DND-41 (cell line): ENCODE measurements at regions not wholly inside any gene's neighbourhood (a gene's known extent, or its start where the extent isn't known, plus 50 kb on each side); places are given as distances from the start of the nearest gene placed in this dataset.
"Not testable (repeated sequence)": the region's sequence is repeated elsewhere in the genome, so short reads cannot be mapped to it uniquely, and the experiment has no call there.

Experiments used
- CTCF ChIP-seq: IDR thresholded peaks from 2 replicates; pipeline ENCODE4 v1.5.1; 2012; ENCODE audit warnings: borderline replicate concordance, low read length, moderate library complexity, mild to moderate bottlenecking; ENCODE audit not compliant: poor library complexity, severe bottlenecking; ENCODE audit errors: extremely low read depth
- EZH2 ChIP-seq: IDR thresholded peaks from 3 replicates; pipeline ENCODE4 v1.6.1; 2012; ENCODE audit warnings: borderline replicate concordance, low read depth, mild to moderate bottlenecking, moderate library complexity, low read length, inconsistent platforms; ENCODE audit not compliant: severe bottlenecking

GRCh38 chr20:29875321-29876083 lies 1382.0 kb upstream of the DEFB115 start:
- TF ChIP-seq CTCF, EZH2: not testable (repeated sequence)
